ENCODE measurements at regions not wholly inside any gene's neighbourhood (a gene's known extent, or its start where the extent isn't known, plus 50 kb on each side); places are given as distances from the start of the nearest gene placed in this dataset.

DNA sequence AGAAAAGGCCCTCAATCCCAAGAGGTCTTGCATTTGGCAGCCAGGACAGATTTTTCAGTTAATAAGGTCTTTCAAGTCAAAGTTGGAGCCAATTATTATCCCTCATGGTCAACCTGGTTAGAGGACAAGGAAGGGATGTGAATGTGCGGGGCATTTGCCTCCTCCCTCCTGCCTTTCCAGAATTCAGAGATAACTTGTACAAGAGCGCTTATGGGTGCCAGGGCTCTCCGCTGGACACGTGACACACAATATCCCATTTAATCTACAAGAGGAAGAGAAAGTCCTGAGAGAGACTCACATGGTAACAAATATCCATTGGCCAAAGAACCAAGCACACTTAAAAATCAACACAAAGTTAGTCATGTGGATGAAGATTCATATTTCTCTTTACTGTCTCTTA is 78.5 kb upstream of the ST8SIA2 start:
- intact Hi-C loops (cut with DNase I): no loop called here
- Histone ChIP-seq H3K27ac (ENCODE audit: low read depth in 2 of 2, low read length in 2 of 2) (no peak overlapping the region), H3K4me3 (ENCODE audit: low read length in 3 of 3) (no peak overlapping the region), H3K4me1 (ENCODE audit: control insufficient read depth in 2 of 3, insufficient read depth in 2 of 3, low read depth in 1 of 3, low read length in 3 of 3) (no peaks in the 10 kb centered on the region), H3K9ac (ENCODE audit: low read length in 3 of 3) (no peak overlapping the region), H3K36me3 (ENCODE audit: control insufficient read depth in 2 of 3, insufficient read depth in 3 of 3, low read length in 3 of 3) (no peaks in the 10 kb centered on the region), H3K27me3 (ENCODE audit: control insufficient read depth, insufficient read depth, low read length) (no peaks in the 10 kb centered on the region), H3K9me3 (ENCODE audit: control insufficient read depth in 2 of 3, insufficient read depth in 1 of 3, low read length in 3 of 3) (peaks cover 0 to 5% (median 0%) of the 10 kb centered on the region in 3 donors)
- FAIRE-seq (no peak), DNase-seq (no peak)
- TF ChIP-seq, protein P1, sequence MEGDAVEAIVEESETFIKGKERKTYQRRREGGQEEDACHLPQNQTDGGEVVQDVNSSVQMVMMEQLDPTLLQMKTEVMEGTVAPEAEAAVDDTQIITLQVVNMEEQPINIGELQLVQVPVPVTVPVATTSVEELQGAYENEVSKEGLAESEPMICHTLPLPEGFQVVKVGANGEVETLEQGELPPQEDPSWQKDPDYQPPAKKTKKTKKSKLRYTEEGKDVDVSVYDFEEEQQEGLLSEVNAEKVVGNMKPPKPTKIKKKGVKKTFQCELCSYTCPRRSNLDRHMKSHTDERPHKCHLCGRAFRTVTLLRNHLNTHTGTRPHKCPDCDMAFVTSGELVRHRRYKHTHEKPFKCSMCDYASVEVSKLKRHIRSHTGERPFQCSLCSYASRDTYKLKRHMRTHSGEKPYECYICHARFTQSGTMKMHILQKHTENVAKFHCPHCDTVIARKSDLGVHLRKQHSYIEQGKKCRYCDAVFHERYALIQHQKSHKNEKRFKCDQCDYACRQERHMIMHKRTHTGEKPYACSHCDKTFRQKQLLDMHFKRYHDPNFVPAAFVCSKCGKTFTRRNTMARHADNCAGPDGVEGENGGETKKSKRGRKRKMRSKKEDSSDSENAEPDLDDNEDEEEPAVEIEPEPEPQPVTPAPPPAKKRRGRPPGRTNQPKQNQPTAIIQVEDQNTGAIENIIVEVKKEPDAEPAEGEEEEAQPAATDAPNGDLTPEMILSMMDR (IDR thresholded peaks at IDR 0.05; ENCODE audit: borderline replicate concordance, extremely low read depth, insufficient read depth): no peak

DNA sequence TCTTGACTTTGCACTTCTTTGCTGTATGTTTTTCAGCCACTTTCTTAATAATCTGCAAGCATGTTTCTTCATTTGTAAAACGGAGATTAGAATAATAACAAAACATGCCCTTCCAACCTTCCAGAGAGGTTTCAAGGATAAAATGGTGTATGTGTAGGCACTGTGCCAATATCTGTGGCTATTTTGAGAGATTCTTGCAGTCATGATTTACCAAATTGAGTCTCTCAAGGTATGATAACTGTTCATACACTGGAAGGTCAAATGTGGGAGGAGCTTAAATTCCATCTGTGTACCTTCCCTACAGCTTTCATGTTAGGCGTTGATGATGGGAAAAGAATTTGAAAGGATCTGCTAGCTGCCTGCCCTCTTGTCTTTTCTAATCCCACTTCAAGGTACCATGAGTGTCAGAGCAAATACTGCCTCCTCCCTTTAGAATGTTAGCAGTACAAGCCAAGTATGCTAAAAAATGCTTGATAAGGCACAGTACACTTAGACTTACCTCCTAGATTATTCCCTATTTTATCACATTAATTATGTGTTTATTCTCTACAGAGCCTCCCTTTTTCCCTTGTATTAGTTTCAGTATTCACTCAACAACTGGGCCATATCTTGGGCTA is 78.0 kb upstream of the ST8SIA2 start:
- H3K4me1 ChIP-seq (ENCODE audit: control insufficient read depth in 2 of 3, insufficient read depth in 2 of 3, low read depth in 1 of 3, low read length in 3 of 3): no peaks in the 10 kb centered on the region
- intact Hi-C loops (cut with DNase I): no loop called here
- no peak overlapping the region for H3K9ac ChIP-seq (ENCODE audit: low read length in 3 of 3)
- no peak overlapping the region for H3K27ac ChIP-seq (ENCODE audit: low read depth in 2 of 2, low read length in 2 of 2)
- FAIRE-seq (no peak), DNase-seq (no peak)
- TF ChIP-seq, protein P1 (IDR thresholded peaks at IDR 0.05; ENCODE audit: borderline replicate concordance, extremely low read depth, insufficient read depth): no peak
- H3K36me3 ChIP-seq (ENCODE audit: control insufficient read depth in 2 of 3, insufficient read depth in 3 of 3, low read length in 3 of 3): no peaks in the 10 kb centered on the region
- H3K4me3 ChIP-seq (ENCODE audit: low read length in 3 of 3): no peak overlapping the region
- no peaks in the 10 kb centered on the region for H3K27me3 ChIP-seq (ENCODE audit: control insufficient read depth, insufficient read depth, low read length)
- H3K9me3 ChIP-seq (ENCODE audit: control insufficient read depth in 2 of 3, insufficient read depth in 1 of 3, low read length in 3 of 3): peaks cover 0 to 5% (median 0%) of the 10 kb centered on the region in 3 donors

DNA sequence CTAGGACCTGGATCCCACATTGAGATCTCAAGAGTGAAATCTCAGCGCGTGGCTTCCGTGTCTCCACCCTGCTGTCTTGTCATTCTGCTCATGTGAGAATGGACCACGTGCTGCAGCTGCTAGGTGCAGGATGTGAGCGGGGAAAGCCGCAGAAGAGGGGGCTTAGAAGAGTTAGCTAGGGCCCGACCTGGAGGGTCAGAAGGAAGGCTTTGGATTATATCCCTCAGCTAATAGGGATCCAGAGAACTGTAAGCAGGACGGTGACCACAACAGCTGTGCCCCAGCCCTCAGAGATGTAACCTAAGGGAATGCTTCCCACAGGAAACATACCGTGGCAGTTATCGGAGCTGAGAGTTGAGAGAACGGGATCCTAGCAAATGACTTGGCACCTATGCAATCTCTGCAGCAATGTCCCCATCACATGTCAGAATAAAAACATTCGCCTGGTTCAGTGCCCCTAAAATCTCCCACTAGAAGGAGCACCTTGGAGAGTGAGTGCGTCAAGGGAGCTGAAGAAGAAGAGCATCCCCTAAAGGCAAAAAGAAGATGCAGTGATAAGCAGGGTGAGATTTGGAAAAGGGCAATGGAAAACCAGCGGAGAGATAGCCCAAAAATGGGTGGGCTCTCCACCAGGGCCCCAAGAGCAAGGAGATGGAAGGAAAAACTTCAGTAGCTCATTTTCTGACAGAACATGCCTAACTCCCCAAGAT is 76.9 kb upstream of the ST8SIA2 start:
- no peaks in the 10 kb centered on the region for H3K36me3 ChIP-seq (ENCODE audit: control insufficient read depth in 2 of 3, insufficient read depth in 3 of 3, low read length in 3 of 3)
- H3K9ac ChIP-seq (ENCODE audit: low read length in 3 of 3): no peak overlapping the region
- no peaks in the 10 kb centered on the region for H3K4me1 ChIP-seq (ENCODE audit: control insufficient read depth in 2 of 3, insufficient read depth in 2 of 3, low read depth in 1 of 3, low read length in 3 of 3)
- intact Hi-C loops (cut with DNase I): no loop called here
- FAIRE-seq: no peak
- H3K27ac ChIP-seq (ENCODE audit: low read depth in 2 of 2, low read length in 2 of 2): no peak overlapping the region
- H3K4me3 ChIP-seq (ENCODE audit: low read length in 3 of 3): no peak overlapping the region
- DNase-seq: no peak
- TF ChIP-seq, protein P1 (IDR thresholded peaks at IDR 0.05; ENCODE audit: borderline replicate concordance, extremely low read depth, insufficient read depth): no peak
- H3K9me3 ChIP-seq (ENCODE audit: control insufficient read depth in 2 of 3, insufficient read depth in 1 of 3, low read length in 3 of 3): peaks cover 0 to 5% (median 0%) of the 10 kb centered on the region in 3 donors
- no peaks in the 10 kb centered on the region for H3K27me3 ChIP-seq (ENCODE audit: control insufficient read depth, insufficient read depth, low read length)

Measured in kidney (tissue), 13 donors.